ENCODE measurements at regions not wholly inside any gene's neighbourhood (a gene's known extent, or its start where the extent isn't known, plus 50 kb on each side); places are given as distances from the start of the nearest gene placed in this dataset.

DNA sequence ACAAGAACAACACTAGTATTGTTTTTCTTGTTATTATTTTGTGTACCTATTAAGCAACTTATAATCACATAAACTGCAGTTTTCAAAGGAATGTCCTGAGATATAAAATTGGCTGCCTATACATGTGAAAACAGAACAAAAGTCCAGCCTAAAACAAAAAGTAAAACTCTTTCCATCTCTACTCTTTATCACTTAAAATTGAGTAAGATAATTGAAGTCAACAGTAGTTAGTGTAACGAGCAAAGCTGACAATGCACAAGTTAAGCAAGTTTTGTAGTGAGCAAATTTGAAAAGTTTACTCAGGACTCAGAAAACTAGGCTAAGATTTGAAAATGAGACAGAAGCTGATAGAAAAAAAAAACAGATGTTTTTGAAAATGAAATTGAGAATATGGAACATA is 941.4 kb upstream of the MAN1A1 start:
- TF ChIP-seq PRDM1 (tag by site-specific recombination; IDR thresholded peaks at IDR 0.05), result no peak
- no peak for TF ChIP-seq ZNF548 (tag by site-specific recombination; IDR thresholded peaks at IDR 0.05)
- TF ChIP-seq, protein P1, sequence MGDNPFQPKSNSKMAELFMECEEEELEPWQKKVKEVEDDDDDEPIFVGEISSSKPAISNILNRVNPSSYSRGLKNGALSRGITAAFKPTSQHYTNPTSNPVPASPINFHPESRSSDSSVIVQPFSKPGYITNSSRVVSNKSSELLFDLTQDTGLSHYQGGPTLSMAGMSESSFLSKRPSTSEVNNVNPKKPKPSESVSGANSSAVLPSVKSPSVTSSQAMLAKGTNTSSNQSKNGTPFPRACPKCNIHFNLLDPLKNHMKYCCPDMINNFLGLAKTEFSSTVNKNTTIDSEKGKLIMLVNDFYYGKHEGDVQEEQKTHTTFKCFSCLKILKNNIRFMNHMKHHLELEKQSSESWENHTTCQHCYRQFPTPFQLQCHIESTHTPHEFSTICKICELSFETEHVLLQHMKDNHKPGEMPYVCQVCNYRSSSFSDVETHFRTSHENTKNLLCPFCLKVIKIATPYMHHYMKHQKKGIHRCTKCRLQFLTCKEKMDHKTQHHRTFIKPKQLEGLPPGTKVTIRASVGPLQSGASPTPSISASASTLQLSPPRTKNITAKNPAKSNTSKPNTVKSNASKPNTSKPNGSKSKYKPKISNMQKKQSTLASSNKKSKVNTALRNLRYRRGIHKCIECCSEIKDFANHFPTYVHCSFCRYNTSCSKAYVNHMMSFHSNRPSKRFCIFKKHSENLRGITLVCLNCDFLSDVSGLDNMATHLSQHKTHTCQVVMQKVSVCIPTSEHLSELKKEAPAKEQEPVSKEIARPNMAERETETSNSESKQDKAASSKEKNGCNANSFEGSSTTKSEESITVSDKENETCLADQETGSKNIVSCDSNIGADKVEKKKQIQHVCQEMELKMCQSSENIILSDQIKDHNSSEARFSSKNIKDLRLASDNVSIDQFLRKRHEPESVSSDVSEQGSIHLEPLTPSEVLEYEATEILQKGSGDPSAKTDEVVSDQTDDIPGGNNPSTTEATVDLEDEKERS (tag by site-specific recombination; IDR thresholded peaks at IDR 0.05), result no peak
- TF ChIP-seq, protein P2, sequence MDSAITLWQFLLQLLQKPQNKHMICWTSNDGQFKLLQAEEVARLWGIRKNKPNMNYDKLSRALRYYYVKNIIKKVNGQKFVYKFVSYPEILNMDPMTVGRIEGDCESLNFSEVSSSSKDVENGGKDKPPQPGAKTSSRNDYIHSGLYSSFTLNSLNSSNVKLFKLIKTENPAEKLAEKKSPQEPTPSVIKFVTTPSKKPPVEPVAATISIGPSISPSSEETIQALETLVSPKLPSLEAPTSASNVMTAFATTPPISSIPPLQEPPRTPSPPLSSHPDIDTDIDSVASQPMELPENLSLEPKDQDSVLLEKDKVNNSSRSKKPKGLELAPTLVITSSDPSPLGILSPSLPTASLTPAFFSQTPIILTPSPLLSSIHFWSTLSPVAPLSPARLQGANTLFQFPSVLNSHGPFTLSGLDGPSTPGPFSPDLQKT (IDR thresholded peaks at IDR 0.05; ENCODE audit: borderline replicate concordance, low read depth, low read length), result no peak
- TF ChIP-seq TCF7L2 (IDR thresholded peaks at IDR 0.05; ENCODE audit: borderline replicate concordance, low read depth, low read length), result no peak
- TF ChIP-seq ZNF423 (tag by site-specific recombination; IDR thresholded peaks at IDR 0.05), result no peak
- TF ChIP-seq, protein P3, sequence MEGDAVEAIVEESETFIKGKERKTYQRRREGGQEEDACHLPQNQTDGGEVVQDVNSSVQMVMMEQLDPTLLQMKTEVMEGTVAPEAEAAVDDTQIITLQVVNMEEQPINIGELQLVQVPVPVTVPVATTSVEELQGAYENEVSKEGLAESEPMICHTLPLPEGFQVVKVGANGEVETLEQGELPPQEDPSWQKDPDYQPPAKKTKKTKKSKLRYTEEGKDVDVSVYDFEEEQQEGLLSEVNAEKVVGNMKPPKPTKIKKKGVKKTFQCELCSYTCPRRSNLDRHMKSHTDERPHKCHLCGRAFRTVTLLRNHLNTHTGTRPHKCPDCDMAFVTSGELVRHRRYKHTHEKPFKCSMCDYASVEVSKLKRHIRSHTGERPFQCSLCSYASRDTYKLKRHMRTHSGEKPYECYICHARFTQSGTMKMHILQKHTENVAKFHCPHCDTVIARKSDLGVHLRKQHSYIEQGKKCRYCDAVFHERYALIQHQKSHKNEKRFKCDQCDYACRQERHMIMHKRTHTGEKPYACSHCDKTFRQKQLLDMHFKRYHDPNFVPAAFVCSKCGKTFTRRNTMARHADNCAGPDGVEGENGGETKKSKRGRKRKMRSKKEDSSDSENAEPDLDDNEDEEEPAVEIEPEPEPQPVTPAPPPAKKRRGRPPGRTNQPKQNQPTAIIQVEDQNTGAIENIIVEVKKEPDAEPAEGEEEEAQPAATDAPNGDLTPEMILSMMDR (tag by site-specific recombination; IDR thresholded peaks at IDR 0.05), result no peak
- TF ChIP-seq, protein P4, sequence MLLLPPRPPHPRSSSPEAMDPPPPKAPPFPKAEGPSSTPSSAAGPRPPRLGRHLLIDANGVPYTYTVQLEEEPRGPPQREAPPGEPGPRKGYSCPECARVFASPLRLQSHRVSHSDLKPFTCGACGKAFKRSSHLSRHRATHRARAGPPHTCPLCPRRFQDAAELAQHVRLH (tag by site-specific recombination; IDR thresholded peaks at IDR 0.05), result no peak
- TF ChIP-seq SETDB1 (IDR thresholded peaks at IDR 0.05; ENCODE audit: insufficient read length, low read length), result no peak
- no peak for TF ChIP-seq ZNF701 (tag by site-specific recombination; IDR thresholded peaks at IDR 0.05)

Data from HEK293 (cell line).